ACC112 (cell line): ENCODE measurements at regions not wholly inside any gene's neighbourhood (a gene's known extent, or its start where the extent isn't known, plus 50 kb on each side); places are given as distances from the start of the nearest gene placed in this dataset.

Experiments used
- H2AFZ ChIP-seq: fragments of 200-600 bp; sonication (generic); one replicate; pipeline ENCODE4 v1.6.0; 2017; ENCODE audit warnings: antibody characterized with exemption, low read length; ENCODE audit not compliant: unreplicated experiment
- H3K27ac ChIP-seq: fragments of 200-600 bp; sonication (generic); 2 replicates; pipeline ENCODE4 v1.5.1; 2014; ENCODE audit warnings: low read depth, mild to moderate bottlenecking, antibody characterized with exemption, low read length, moderate library complexity
- H3K27me3 ChIP-seq: fragments of 200-600 bp; sonication (generic); 2 replicates; pipeline ENCODE4 v1.6.1; 2014; ENCODE audit warnings: mild to moderate bottlenecking, antibody characterized with exemption, low read length, moderate library complexity, mixed read lengths; ENCODE audit not compliant: insufficient read depth
- H3K36me3 ChIP-seq: fragments of 200-600 bp; sonication (generic); 2 replicates; pipeline ENCODE4 v1.6.1; 2016; ENCODE audit warnings: mild to moderate bottlenecking, antibody characterized with exemption, low read length, moderate library complexity, mixed read lengths; ENCODE audit not compliant: insufficient read depth
- H3K4me1 ChIP-seq: fragments of 200-600 bp; sonication (generic); one replicate; pipeline ENCODE4 v1.6.1; 2016; ENCODE audit warnings: low read length, mixed read lengths; ENCODE audit not compliant: insufficient read depth, unreplicated experiment, control insufficient read depth
- H3K4me3 ChIP-seq: fragments of 200-600 bp; sonication (generic); 2 replicates; pipeline ENCODE4 v1.5.1; 2014; ENCODE audit warnings: mild to moderate bottlenecking, low read depth, low read length
- H3K79me2 ChIP-seq: fragments of 200-600 bp; sonication (generic); one replicate; pipeline ENCODE4 v1.6.0; 2016; ENCODE audit warnings: low read length; ENCODE audit not compliant: control insufficient read depth, unreplicated experiment, insufficient read depth

DNA sequence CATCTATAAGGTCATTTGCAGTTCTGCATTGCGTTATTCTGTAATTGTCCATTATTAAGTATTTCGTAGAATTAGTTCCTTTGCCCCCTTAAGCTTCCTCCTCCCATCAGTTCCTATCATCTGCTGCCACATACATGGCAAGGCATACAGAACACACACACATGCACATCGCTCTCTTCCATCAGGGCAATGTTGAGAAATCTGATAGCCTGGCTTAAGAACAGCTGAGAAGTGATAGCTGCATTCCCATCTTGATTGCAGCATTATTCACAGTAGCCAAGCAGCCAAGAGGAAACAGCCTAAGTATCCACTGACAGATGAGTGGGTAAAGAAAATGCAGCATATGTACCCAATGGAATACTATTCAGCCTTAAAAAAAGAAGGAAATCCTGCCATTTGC is 186.8 kb upstream of the CADM1 start:
- no peaks in the 10 kb centered on the region for H3K27me3 ChIP-seq
- H2AFZ ChIP-seq: no peak overlapping the region
- H3K36me3 ChIP-seq: no peaks in the 10 kb centered on the region
- no peaks in the 10 kb centered on the region for H3K79me2 ChIP-seq
- H3K4me3 ChIP-seq: no peak overlapping the region
- H3K4me1 ChIP-seq: no peaks in the 10 kb centered on the region
- no peak overlapping the region for H3K27ac ChIP-seq

DNA sequence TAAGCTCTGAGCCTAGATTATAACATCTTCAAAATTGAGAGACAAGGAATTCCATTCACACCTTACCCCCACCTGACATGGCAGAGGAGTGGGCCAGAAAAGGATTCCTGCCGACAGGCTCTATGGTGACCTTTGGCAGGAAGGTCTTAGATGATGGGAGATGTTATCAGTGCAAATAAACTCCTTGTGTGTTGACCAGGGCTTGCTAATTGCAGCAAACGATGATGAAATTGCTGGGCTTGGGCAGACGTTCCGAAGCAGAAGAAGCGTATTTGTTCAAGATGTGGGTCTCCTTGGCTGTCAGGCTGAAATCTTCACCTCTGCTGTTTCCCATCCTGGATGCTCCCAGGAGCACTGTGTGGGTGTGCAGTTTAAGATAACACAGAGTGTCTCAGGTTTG is 183.7 kb upstream of the CADM1 start:
- no peak overlapping the region for H2AFZ ChIP-seq
- no peaks in the 10 kb centered on the region for H3K36me3 ChIP-seq
- H3K4me3 ChIP-seq: no peak overlapping the region
- no peak overlapping the region for H3K27ac ChIP-seq
- H3K79me2 ChIP-seq: no peaks in the 10 kb centered on the region
- H3K27me3 ChIP-seq: no peaks in the 10 kb centered on the region
- H3K4me1 ChIP-seq: no peaks in the 10 kb centered on the region

- no peaks in the 10 kb centered on the region for H3K79me2 ChIP-seq
- H3K4me1 ChIP-seq: no peaks in the 10 kb centered on the region
- no peak overlapping the region for H3K4me3 ChIP-seq
- no peaks in the 10 kb centered on the region for H3K27me3 ChIP-seq
- no peaks in the 10 kb centered on the region for H3K36me3 ChIP-seq
- no peak overlapping the region for H3K27ac ChIP-seq
- H2AFZ ChIP-seq: no peak overlapping the region
These were observed 180.5 kb upstream of the CADM1 start for GRCh38 chr11:115684699-115685098.

- H2AFZ ChIP-seq: no peak overlapping the region
- no peak overlapping the region for H3K27ac ChIP-seq
- H3K4me1 ChIP-seq: no peaks in the 10 kb centered on the region
- no peaks in the 10 kb centered on the region for H3K79me2 ChIP-seq
- no peaks in the 10 kb centered on the region for H3K27me3 ChIP-seq
- no peaks in the 10 kb centered on the region for H3K36me3 ChIP-seq
- H3K4me3 ChIP-seq: no peak overlapping the region
These were observed 179.9 kb upstream of the CADM1 start for GRCh38 chr11:115684135-115684534.

DNA sequence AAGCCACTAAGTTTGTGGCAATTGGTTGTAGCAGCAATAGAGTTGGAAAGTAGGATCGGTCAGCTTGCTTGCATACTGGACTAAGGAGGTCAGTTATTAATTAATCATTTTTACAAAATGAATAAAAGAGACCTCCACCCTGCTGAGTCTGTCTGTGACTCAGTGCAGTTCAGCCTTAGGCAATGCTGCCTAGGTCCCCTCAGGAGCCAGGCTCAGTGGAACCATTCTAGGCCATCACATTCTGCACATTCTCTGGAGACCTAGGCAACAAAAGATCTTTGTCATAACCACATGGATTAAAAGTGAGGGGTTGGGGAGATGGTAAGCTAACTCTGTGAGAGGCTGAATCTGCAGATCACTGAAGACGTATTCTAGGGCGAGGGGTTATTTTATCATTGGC is 178.7 kb upstream of the CADM1 start:
- no peaks in the 10 kb centered on the region for H3K4me1 ChIP-seq
- H3K79me2 ChIP-seq: no peaks in the 10 kb centered on the region
- H3K36me3 ChIP-seq: no peaks in the 10 kb centered on the region
- H3K4me3 ChIP-seq: no peak overlapping the region
- H3K27ac ChIP-seq: no peak overlapping the region
- no peaks in the 10 kb centered on the region for H3K27me3 ChIP-seq
- H2AFZ ChIP-seq: no peak overlapping the region

- Histone ChIP-seq H3K27me3 (no peaks in the 10 kb centered on the region), H3K36me3 (no peaks in the 10 kb centered on the region), H3K4me3 (no peak overlapping the region), H3K4me1 (no peaks in the 10 kb centered on the region), H3K27ac (no peak overlapping the region), H2AFZ (no peak overlapping the region), H3K79me2 (no peaks in the 10 kb centered on the region)
These were observed 177.9 kb upstream of the CADM1 start for GRCh38 chr11:115682101-115682500.

- no peaks in the 10 kb centered on the region for H3K36me3 ChIP-seq
These were observed 175.7 kb upstream of the CADM1 start for GRCh38 chr11:115679945-115680344.

DNA sequence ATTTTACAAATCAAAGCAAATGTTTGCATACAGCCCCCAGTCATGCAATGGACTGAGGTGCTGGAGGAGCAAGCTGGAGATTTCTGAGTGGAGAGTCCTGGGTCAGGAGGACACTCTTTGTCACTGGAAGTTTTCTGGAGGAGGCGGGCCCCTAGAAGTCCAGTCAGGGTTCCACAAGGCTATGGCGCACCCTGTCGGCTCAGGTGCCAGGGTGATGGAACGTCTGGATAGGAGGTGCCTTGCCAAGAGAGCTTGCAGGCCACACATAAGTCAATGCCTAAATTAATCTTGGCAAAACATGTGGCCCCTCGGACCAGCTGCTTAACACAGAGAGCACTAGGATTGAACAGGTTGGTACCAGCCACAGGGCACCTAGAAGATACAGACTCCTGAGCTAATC is 174.7 kb upstream of the CADM1 start:
- Histone ChIP-seq H2AFZ (no peak overlapping the region), H3K36me3 (no peaks in the 10 kb centered on the region), H3K27me3 (no peaks in the 10 kb centered on the region), H3K27ac (no peak overlapping the region), H3K79me2 (no peaks in the 10 kb centered on the region), H3K4me3 (no peak overlapping the region), H3K4me1 (no peaks in the 10 kb centered on the region)

More at GRCh38 chr11:115679945-115680344, 175.7 kb upstream of the CADM1 start:
- no peak overlapping the region for H2AFZ ChIP-seq
- no peaks in the 10 kb centered on the region for H3K27me3 ChIP-seq
- H3K79me2 ChIP-seq: no peaks in the 10 kb centered on the region
- H3K4me1 ChIP-seq: no peaks in the 10 kb centered on the region
- H3K4me3 ChIP-seq: no peak overlapping the region
- H3K27ac ChIP-seq: no peak overlapping the region

DNA sequence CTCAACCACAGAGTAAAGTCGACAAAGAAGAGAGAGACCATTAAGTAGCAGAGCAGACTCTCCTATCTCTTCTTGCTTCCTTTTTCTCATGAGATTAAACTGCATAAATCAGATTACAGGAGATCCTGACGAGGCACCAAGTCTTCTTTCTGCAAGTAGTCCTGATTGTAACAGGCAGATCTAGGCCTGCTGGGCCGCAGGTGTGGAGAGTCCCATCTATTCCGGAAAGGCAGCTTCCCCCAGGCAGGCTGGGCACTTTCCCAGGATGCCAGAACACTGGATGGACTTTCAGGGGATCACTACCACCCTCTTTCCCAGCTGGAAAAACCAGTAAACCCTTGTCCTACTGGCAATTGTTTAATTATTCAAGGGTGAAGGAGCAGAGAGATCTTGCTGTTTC is 173.0 kb upstream of the CADM1 start:
- no peaks in the 10 kb centered on the region for H3K36me3 ChIP-seq
- H3K4me3 ChIP-seq: no peak overlapping the region
- no peak overlapping the region for H2AFZ ChIP-seq
- no peak overlapping the region for H3K27ac ChIP-seq
- no peaks in the 10 kb centered on the region for H3K4me1 ChIP-seq
- no peaks in the 10 kb centered on the region for H3K79me2 ChIP-seq
- no peaks in the 10 kb centered on the region for H3K27me3 ChIP-seq

- H2AFZ ChIP-seq: no peak overlapping the region
- H3K36me3 ChIP-seq: no peaks in the 10 kb centered on the region
- no peaks in the 10 kb centered on the region for H3K4me1 ChIP-seq
- no peak overlapping the region for H3K4me3 ChIP-seq
- no peaks in the 10 kb centered on the region for H3K79me2 ChIP-seq
- H3K27me3 ChIP-seq: no peaks in the 10 kb centered on the region
- no peak overlapping the region for H3K27ac ChIP-seq
These were observed 172.6 kb upstream of the CADM1 start for GRCh38 chr11:115676768-115677167.

- Histone ChIP-seq H3K27ac (no peak overlapping the region), H3K79me2 (no peaks in the 10 kb centered on the region), H2AFZ (no peak overlapping the region), H3K36me3 (no peaks in the 10 kb centered on the region), H3K27me3 (no peaks in the 10 kb centered on the region), H3K4me1 (no peaks in the 10 kb centered on the region), H3K4me3 (no peak overlapping the region)
These were observed 172.0 kb upstream of the CADM1 start for GRCh38 chr11:115676206-115676605.
